GM23338 (cell line): ENCODE measurements at regions not wholly inside any gene's neighbourhood (a gene's known extent, or its start where the extent isn't known, plus 50 kb on each side); places are given as distances from the start of the nearest gene placed in this dataset.

Source experiments
- ATAC-seq: fragments of 200-7000 bp; cut with Tn5 transposase; 3 replicates; pipeline ENCODE4 v1.9.1; 2020
- DNase-seq: peaks from one replicate; pipeline ENCODE4 v3.0.0-alpha.2; 2015; ENCODE audit warnings: low spot score
- H2AFZ ChIP-seq: fragments of 200-600 bp; sonication (generic); 2 replicates; pipeline ENCODE4 v1.8.0; 2016; ENCODE audit warnings: antibody characterized with exemption, mild to moderate bottlenecking, moderate library complexity
- H3F3A ChIP-seq: fragments of 200-600 bp; sonication (generic); replicated peaks from 2 replicates; pipeline ENCODE4 v1.8.0; 2017; ENCODE audit warnings: antibody characterized with exemption, mixed run types, low read depth
- H3K27ac ChIP-seq: fragments of 200-600 bp; sonication (generic); 2 replicates; pipeline ENCODE4 v1.6.1; 2016; ENCODE audit warnings: low read depth
- H3K27me3 ChIP-seq: fragments of 200-600 bp; sonication (generic); 2 replicates; pipeline ENCODE4 v1.8.0; 2016; ENCODE audit warnings: mild to moderate bottlenecking, mixed run types, moderate library complexity; ENCODE audit not compliant: insufficient read depth
- H3K36me3 ChIP-seq: fragments of 200-600 bp; sonication (generic); 2 replicates; pipeline ENCODE4 v1.8.0; 2016; ENCODE audit warnings: mild to moderate bottlenecking; ENCODE audit not compliant: insufficient read depth
- H3K4me1 ChIP-seq: fragments of 200-600 bp; sonication (generic); 2 replicates; pipeline ENCODE4 v1.8.0; 2016; ENCODE audit warnings: mild to moderate bottlenecking, moderate library complexity; ENCODE audit not compliant: insufficient read depth
- H3K4me2 ChIP-seq: fragments of 200-600 bp; sonication (generic); 2 replicates; pipeline ENCODE4 v1.7.1; 2017; ENCODE audit warnings: mixed run types
- H3K4me3 ChIP-seq: fragments of 200-600 bp; sonication (generic); 2 replicates; pipeline ENCODE4 v1.6.1; 2016; ENCODE audit warnings: mixed run types
- H3K79me2 ChIP-seq: fragments of 200-600 bp; sonication (generic); replicated peaks from 2 replicates; pipeline ENCODE4 v1.8.0; 2017; ENCODE audit warnings: mild to moderate bottlenecking; ENCODE audit not compliant: insufficient read depth
- H3K9me2 ChIP-seq: fragments of 200-600 bp; sonication (generic); 2 replicates; pipeline ENCODE4 v1.8.0; 2017; ENCODE audit not compliant: insufficient read depth
- H4K20me1 ChIP-seq: fragments of 200-600 bp; sonication (generic); replicated peaks from 2 replicates; pipeline ENCODE4 v1.8.0; 2017; ENCODE audit warnings: mild to moderate bottlenecking; ENCODE audit not compliant: insufficient read depth
- H3K27ac Mint-ChIP-seq: 2 replicates; pipeline ENCODE4 v1.8.0; 2020; ENCODE audit warnings: inconsistent platforms, mild to moderate bottlenecking, moderate library complexity, mixed read lengths
- H3K27me3 Mint-ChIP-seq: 3 replicates; pipeline ENCODE4 v1.8.0; 2022; ENCODE audit warnings: low read depth, mild to moderate bottlenecking, moderate library complexity, mixed read lengths, inconsistent platforms; ENCODE audit not compliant: insufficient read depth, poor library complexity
- H3K36me3 Mint-ChIP-seq: 3 replicates; pipeline ENCODE4 v1.8.0; 2021; ENCODE audit warnings: low read depth, mild to moderate bottlenecking, inconsistent platforms, moderate library complexity, mixed read lengths
- H3K4me1 Mint-ChIP-seq: 3 replicates; pipeline ENCODE4 v1.8.0; 2020; ENCODE audit warnings: mild to moderate bottlenecking, inconsistent platforms, mixed read lengths
- H3K4me3 Mint-ChIP-seq: 3 replicates; pipeline ENCODE4 v1.8.0; 2021; ENCODE audit warnings: moderate library complexity, mild to moderate bottlenecking, inconsistent platforms, mixed read lengths
- H3K9me3 Mint-ChIP-seq: 3 replicates; pipeline ENCODE4 v1.8.0; 2020; ENCODE audit warnings: moderate library complexity, mild to moderate bottlenecking, inconsistent platforms, mixed read lengths
- CREB1 ChIP-seq: fragments of 250-450 bp; sonication (Bioruptor Pico); IDR thresholded peaks from 2 replicates; pipeline ENCODE4 v1.5.0; 2020; ENCODE audit warnings: low read depth, mild to moderate bottlenecking, moderate library complexity
- EZH2 ChIP-seq: fragments of 200-600 bp; sonication (generic); IDR thresholded peaks from one replicate; pipeline ENCODE4 v1.8.0; 2017; ENCODE audit warnings: antibody characterized with exemption, mild to moderate bottlenecking, low read depth; ENCODE audit not compliant: unreplicated experiment
- JUNB ChIP-seq: IDR thresholded peaks from one replicate; pipeline ENCODE4 v1.6.1; 2016; ENCODE audit warnings: antibody characterized with exemption; ENCODE audit not compliant: unreplicated experiment
- NANOG ChIP-seq: IDR thresholded peaks from 2 replicates; pipeline ENCODE4 v1.6.1; 2016; ENCODE audit warnings: antibody characterized with exemption, borderline replicate concordance
- POLR2AphosphoS5 ChIP-seq: IDR thresholded peaks from 2 replicates; pipeline ENCODE4 v1.6.1; 2016; ENCODE audit warnings: antibody characterized with exemption, low read depth
- STAT1 ChIP-seq: IDR thresholded peaks from one replicate; pipeline ENCODE4 v1.6.1; 2016; ENCODE audit warnings: antibody characterized with exemption; ENCODE audit not compliant: unreplicated experiment
- ZNF331 ChIP-seq: fragments of 250-450 bp; sonication (Bioruptor Pico); IDR thresholded peaks from 2 replicates; pipeline ENCODE4 v1.5.0; 2020; ENCODE audit warnings: low read depth, mild to moderate bottlenecking, moderate library complexity
- TF ChIP-seq, protein P1 (sequence below), 2 experiments: fragments of 200-600 bp in 1 of 2; sonication (generic) in 1 of 2; conservative IDR thresholded peaks; 2 replicates each; pipeline versions ENCODE4 v1.5.1 to v1.6.1; 2016 to 2017; ENCODE audit warnings: antibody characterized with exemption in 2 of 2, low read depth in 2 of 2, mild to moderate bottlenecking in 2 of 2, moderate library complexity in 1 of 2
- TF ChIP-seq, protein P2 (sequence below): IDR thresholded peaks from 2 replicates; pipeline ENCODE4 v1.6.1; 2016; ENCODE audit warnings: antibody characterized with exemption

DNA sequence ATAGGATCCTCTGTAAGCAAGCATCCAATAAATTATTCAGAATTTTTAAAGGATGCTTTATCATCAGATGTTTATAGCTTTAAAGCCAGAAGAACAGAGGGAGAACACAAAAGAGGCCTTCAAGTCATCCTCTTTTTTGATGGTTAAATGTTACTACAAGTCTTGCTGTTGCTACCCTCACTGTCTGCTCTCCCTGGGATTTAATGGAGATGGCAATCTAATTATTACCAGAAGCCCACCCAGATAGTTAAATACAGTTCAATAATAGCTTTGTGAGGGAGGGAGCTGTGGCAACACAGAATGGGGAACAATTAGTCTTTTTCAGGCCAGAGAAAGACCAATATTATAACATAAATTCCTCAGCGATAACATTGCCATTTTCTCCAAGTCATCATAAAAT, 87.0 kb upstream of the ACTBL2 start:
- Histone ChIP-seq H3K4me1 (no peaks in the 10 kb centered on the region), H3K4me3 (no peak overlapping the region), H3F3A (no peaks in the 10 kb centered on the region), H3K27me3 (no peaks in the 10 kb centered on the region), H3K4me2 (no peak overlapping the region), H2AFZ (no peak overlapping the region), H4K20me1 (no peaks in the 10 kb centered on the region), H3K79me2 (no peaks in the 10 kb centered on the region), H3K36me3 (no peaks in the 10 kb centered on the region), H3K9me2 (no peaks in the 10 kb centered on the region), H3K27ac (no peak overlapping the region)
- no peaks in the 10 kb centered on the region; the same call in 2 of the 3 replicates for H3K9me3 Mint-ChIP-seq
- no peaks in the 10 kb centered on the region for H3K36me3 Mint-ChIP-seq
- H3K4me3 Mint-ChIP-seq: no peak overlapping the region
- DNase-seq (no peak), ATAC-seq (no peak)
- H3K4me1 Mint-ChIP-seq: peaks cover 5% of the 10 kb centered on the region
- no peak overlapping the region for H3K27ac Mint-ChIP-seq
- H3K27me3 Mint-ChIP-seq: peaks cover 2% of the 10 kb centered on the region
- no peak for TF ChIP-seq CREB1 (CRISPR knock-in tag)
- no peak for TF ChIP-seq ZNF331 (CRISPR knock-in tag)
- no peak for TF ChIP-seq EZH2
- no peak for TF ChIP-seq JUNB
- TF ChIP-seq STAT1: no peak
- TF ChIP-seq, protein P1, sequence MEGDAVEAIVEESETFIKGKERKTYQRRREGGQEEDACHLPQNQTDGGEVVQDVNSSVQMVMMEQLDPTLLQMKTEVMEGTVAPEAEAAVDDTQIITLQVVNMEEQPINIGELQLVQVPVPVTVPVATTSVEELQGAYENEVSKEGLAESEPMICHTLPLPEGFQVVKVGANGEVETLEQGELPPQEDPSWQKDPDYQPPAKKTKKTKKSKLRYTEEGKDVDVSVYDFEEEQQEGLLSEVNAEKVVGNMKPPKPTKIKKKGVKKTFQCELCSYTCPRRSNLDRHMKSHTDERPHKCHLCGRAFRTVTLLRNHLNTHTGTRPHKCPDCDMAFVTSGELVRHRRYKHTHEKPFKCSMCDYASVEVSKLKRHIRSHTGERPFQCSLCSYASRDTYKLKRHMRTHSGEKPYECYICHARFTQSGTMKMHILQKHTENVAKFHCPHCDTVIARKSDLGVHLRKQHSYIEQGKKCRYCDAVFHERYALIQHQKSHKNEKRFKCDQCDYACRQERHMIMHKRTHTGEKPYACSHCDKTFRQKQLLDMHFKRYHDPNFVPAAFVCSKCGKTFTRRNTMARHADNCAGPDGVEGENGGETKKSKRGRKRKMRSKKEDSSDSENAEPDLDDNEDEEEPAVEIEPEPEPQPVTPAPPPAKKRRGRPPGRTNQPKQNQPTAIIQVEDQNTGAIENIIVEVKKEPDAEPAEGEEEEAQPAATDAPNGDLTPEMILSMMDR (conservative IDR thresholded peaks at IDR 0.05; ENCODE audit: low read depth in 2 of 2): no peak
- no peak for TF ChIP-seq POLR2AphosphoS5
- no peak for TF ChIP-seq NANOG

DNA sequence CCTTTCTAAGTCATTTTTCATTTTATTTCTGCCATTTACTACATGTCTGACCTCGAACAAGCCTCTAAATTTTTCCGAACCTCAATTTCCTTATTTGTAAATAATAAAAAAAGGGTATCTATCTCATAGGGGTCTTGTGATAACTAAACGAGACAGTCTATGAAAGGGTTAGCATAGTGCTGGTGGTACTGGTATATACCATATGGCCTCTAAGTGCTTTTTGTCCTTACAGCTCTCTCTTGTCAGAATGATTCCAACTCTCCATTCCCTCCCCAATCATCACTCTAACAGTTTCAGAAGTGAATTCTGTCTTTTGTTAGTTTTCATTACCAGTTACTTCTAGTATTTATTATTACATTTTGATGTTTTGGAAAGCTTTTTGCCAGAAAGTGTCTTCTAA, 85.5 kb upstream of the ACTBL2 start:
- Histone ChIP-seq H3F3A (no peaks in the 10 kb centered on the region), H3K27me3 (no peaks in the 10 kb centered on the region), H3K4me3 (no peak overlapping the region), H4K20me1 (no peaks in the 10 kb centered on the region), H3K79me2 (no peaks in the 10 kb centered on the region), H3K4me2 (no peak overlapping the region), H3K27ac (no peak overlapping the region), H3K36me3 (no peaks in the 10 kb centered on the region), H3K9me2 (peaks cover 6% of the 10 kb centered on the region; the same call in 1 of the 2 replicates), H3K4me1 (no peaks in the 10 kb centered on the region), H2AFZ (no peak overlapping the region)
- no peak overlapping the region for H3K27ac Mint-ChIP-seq
- no peak overlapping the region for H3K4me3 Mint-ChIP-seq
- TF ChIP-seq JUNB (no peak), STAT1 (no peak), NANOG (no peak)
- TF ChIP-seq, protein P1 (conservative IDR thresholded peaks at IDR 0.05; ENCODE audit: low read depth in 2 of 2): no peak
- TF ChIP-seq, protein P2, sequence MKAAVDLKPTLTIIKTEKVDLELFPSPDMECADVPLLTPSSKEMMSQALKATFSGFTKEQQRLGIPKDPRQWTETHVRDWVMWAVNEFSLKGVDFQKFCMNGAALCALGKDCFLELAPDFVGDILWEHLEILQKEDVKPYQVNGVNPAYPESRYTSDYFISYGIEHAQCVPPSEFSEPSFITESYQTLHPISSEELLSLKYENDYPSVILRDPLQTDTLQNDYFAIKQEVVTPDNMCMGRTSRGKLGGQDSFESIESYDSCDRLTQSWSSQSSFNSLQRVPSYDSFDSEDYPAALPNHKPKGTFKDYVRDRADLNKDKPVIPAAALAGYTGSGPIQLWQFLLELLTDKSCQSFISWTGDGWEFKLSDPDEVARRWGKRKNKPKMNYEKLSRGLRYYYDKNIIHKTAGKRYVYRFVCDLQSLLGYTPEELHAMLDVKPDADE: no peak
- no peaks in the 10 kb centered on the region for H3K27me3 Mint-ChIP-seq
- DNase-seq: no peak
- H3K36me3 Mint-ChIP-seq: no peaks in the 10 kb centered on the region
- ATAC-seq: no peak
- peaks cover 5% of the 10 kb centered on the region for H3K4me1 Mint-ChIP-seq
- H3K9me3 Mint-ChIP-seq: no peaks in the 10 kb centered on the region
